Suppressor macrophage (primary cell): ENCODE measurements at regions not wholly inside any gene's neighbourhood (a gene's known extent, or its start where the extent isn't known, plus 50 kb on each side); places are given as distances from the start of the nearest gene placed in this dataset.
A peak's percentile ranks its signal among the peaks of the same experiment; 100 is the strongest.

Source experiments
- DNase-seq, 4 experiments: peaks; one replicate each; pipeline ENCODE4 v3.0.0-alpha.2; 2020 to 2022

DNA sequence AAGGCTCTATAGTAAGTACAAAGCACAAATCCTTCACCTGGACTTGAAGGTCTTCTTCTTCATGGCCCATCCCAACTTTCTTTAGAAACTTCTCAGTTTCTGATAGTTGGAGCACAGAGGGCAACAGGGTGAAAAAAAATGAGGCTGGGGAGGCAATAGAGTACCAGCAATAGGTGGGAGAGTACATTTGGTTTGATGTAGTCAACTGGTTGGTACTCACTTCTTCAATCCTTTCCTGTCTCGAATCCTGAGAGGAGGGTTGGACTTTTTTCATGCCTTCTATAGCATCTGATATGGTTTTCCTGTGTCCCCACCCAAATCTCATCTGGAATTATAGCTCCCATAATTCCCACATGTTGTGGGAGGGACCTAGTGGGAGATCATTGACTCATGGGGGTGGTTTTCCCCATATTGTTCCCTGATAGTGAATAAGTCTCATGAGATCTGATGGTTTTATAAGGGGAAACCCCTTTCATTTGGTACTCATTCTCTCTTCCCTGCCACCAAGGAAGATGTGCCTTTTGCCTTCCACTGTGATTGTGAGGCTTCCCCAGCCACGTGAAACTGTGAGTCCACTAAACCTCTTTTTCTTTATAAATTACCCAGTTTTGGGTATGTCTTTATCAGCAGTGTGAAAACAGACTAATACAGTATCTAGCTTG lies 75.9 kb upstream of the LCLAT1 start:
- no peak for DNase-seq

DNA sequence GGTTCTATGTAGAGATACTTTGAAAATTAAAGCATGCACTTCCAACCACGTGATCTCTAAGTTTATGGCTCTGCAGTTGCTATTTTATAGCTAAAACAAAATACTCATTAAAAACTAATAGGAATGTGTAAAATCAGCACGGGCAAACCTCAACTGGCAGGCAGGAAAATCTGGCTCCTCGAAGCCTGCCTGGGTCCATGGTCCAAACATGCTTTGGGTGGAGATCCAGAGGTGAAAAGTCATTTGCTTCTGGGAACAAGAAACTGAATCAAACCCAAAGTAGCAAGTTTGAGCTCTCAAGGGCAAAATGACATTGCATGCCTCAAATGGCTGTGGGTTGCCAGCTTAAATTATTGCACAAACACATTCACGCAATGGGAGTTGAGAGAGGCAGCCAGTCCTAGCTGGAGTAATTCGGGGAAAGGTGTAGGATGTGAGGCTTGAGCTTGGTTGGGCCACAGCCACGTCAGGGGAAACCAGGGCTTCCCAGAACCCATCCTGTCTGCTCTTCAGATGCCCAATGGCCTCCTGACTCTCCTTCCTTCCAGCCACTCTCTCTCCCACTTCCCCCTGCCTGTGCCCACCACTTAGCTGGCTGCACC lies 75.2 kb upstream of the LCLAT1 start:
- no peak for DNase-seq

DNA sequence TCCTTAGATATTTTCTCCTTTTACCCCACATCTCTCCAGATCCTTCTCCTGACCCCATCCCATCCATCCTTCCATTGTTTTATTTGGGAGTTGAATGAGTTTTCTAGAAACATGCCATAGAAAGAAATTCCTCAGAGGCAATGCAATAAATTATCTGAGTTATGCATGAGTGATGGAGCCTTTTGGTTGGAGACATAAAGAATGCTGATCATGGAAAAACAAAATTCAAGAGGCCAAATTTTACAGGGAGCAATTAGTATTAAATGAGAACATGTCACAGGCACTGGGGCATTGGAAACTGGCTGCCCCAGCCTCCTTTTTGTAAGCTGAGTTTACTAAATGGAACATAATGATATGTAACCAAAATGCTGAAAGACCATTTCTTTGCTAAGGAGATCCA lies 74.2 kb upstream of the LCLAT1 start:
- DNase-seq, result no peak

DNA sequence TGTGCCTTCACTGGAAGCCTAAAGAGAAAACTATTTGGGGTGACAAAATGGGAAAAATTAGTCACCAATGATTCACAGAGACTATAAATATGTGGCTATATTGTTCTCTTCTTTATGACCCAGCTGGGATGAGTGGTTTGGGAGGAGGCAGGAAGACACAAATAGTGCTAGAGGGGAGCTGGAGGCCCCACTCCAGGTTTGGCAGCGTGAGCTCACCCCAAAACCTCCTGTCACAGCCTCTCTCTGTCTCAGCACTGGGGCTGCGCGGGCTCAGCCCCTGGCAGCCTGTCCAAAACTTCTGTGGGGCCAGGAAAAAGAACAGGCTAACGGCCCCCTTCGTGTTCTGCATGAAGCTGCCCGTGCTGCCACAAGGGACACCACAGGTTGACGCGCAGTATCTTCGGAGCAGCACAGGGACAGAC lies 73.2 kb upstream of the LCLAT1 start:
- DNase-seq, result no peak

DNA sequence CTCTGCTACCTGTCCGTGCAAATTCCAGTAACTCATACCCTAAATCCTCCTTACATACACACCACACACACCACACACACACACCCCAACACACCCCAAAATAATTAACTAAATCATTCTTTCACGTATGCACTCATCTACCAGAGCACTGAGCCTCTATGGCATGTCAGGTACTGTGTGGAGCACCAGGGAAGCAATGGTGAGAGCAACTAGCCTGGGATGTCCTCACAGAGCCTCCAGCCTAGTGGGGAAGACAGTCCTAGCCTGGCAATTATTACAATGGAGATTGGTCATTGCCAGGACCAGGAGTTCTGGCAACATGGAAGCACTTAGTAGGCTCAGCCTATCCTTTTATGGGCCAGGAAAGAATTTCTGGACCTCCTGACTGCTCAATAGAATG lies 72.7 kb upstream of the LCLAT1 start:
- DNase-seq, result no peak

DNA sequence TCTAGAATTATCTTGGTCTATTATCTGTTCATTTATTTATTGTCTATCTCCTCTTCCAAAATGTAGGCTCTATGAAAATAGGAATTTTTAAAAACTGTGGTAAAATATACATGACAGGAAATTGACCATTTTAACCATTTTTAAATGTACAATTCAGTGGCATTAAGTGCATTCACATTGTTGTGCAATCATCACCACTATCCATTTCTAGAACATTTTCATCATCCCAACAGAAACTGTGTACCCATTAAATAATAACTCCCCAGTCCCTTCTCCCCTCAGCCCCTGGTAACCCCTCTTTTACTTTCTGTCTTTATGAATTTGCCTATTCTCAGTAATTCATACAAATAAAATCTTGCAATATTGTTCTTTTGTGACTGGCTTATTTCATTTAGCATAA lies 71.1 kb upstream of the LCLAT1 start:
- no peak for DNase-seq

GRCh38 chr2:30379481-30379880 lies 67.6 kb upstream of the LCLAT1 start:
- DNase-seq, result no peak

DNA sequence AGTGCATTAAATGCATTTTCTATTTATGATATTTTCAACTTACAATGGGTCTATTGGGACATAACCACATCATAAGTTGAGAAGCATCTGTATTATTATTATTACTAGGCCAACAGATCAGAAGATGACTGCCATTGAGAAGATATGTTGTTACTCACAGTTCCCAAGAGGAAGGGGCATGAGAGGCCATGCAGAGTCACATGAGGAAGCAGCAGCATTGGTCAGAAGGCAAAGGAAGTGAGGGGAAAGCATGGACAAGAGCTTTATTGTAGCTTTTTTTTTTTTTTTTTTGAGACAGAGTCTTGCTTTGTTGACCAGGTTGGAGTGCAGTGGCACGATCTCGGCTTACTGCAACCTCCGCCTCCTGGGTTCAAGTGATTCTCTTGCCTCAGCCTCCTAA lies 66.2 kb upstream of the LCLAT1 start:
- peak; percentile 22 to 62 (median 54) for DNase-seq

DNA sequence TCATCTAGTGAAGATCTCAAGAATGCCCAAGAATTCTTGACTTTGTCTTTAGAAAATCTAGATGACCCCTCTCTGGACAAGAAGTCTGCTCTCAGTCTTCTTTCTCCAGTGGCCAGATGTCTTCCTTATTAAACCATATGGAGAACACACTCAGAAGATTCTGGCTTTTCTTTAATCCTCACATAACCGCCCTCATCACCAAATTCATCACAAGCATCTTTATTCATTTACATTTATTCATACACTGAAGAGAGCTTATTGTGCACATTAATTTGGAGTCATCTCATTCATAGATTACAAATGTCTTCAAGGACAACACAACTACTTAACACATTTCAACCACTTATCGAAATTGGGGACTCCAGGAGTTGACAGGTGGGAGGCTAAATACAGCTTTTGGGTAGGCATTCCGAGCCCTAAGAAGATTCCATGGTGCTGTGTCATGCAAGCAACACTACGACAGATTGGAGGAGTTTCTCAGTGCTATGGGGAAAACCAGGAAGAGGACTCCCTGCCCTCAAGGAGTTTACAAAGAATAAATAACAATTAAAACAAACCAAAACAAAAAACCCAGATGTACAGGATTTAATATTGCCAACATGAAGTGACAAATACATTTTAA lies 64.8 kb upstream of the LCLAT1 start:
- no peak for DNase-seq

DNA sequence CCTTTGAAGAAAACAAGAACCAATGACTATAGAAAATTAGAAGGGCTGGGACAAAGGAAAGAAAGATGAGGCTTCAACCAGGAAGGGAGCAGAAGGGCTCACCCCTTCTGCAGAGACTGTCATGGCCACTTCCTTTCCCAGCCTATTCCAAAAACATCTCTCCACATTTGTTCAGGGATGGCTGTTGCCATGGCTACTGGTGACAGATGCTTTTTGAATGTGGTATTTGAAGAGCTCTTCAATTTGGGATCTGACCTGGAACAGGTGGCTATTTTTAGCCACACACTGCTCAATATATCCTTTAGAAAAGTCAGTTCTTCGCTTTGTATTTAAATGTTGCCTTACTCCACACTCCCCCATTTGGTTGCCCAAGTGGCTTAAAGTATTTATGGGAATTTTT lies 64.1 kb upstream of the LCLAT1 start:
- no peak for DNase-seq

DNA sequence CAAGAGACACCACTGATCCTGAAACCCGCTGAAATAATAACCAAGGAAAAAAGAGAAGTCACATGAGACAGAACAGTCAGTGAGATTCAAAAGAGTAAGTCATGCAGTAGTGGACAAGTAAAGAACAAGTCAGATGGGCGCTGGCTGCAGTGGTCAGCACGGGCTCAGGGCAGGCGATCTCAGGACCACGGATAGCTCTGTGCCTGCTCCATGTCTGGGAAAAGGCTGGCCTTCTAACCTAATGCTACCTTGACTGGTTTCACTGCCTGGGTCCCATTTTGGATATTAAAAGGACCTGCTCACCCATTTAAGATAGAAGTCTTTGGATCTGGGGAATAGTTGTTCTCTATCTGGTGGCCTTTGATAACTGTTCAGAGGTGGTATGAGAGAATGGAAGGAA lies 61.7 kb upstream of the LCLAT1 start:
- peak in 2 of 4 experiments; percentile 19 to 32 for DNase-seq

- no peak for DNase-seq
Measured at GRCh38 chr2:30392097-30392496, 54.9 kb upstream of the LCLAT1 start.

- no peak for DNase-seq
Measured at GRCh38 chr2:30393510-30393909, 53.5 kb upstream of the LCLAT1 start.

GRCh38 chr2:30394096-30394495 lies 53.0 kb upstream of the LCLAT1 start:
- DNase-seq, result no peak

DNA sequence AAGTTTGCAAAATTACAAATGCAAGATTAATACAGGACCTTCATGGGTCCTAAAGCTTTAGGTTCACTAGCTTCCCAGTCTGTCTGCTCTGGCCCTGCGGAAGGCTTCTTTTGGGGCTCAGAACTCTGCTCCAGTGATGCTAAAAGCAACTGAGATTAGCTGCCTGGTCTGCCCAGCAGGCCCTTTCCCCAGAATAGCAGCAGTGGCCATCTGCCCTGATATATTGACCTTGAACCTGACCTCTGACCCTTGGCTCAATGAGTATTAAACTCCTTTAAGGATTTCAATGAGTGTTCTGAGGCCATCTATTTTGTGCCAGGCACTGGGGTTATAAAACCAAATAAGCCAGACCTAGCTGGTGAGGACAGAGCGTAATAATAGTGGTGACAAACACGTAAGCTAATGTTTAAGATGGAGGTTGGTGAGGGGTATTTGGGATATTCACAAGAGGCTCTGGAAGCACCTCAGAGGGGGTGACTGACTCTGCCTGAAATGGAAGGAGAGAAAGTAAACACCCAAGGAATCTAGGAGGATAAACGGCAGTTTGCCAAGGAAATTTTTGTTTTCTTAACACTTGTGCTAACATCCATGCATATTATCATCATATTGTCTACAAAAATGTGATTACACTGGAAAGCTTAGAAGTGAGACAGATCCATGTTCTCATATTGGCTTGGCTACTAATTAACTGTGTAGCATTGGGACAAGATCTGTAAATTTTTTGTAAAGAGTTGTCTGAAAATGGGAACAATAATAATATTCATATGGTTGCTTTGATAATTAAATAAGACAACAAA lies 50.4 kb upstream of the LCLAT1 start:
- DNase-seq, result no peak
